Thyroid gland (tissue), 4 donors: ENCODE measurements at regions not wholly inside any gene's neighbourhood (a gene's known extent, or its start where the extent isn't known, plus 50 kb on each side); places are given as distances from the start of the nearest gene placed in this dataset.

ENCODE experiments used
- DNase-seq, 2 donors: peaks; one replicate each; pipeline ENCODE4 v3.0.0-alpha.2; 2019
- H3K27ac ChIP-seq, 3 donors: fragments of 200-600 bp; sonication (generic); 1 replicate in 2 of 3; 2 replicates in 1 of 3; pipeline ENCODE4 v1.5.1; 2016 to 2019; ENCODE audit warnings: mild to moderate bottlenecking in 1 of 3, moderate library complexity in 1 of 3
- H3K27me3 ChIP-seq: fragments of 200-600 bp; sonication (generic); one replicate; pipeline ENCODE4 v1.5.1; 2019
- H3K36me3 ChIP-seq, 2 donors: fragments of 200-600 bp; sonication (generic); one replicate each; pipeline ENCODE4 v1.5.1; 2016 to 2019
- H3K4me1 ChIP-seq, 2 donors: fragments of 200-600 bp; sonication (generic); one replicate each; pipeline ENCODE4 v1.5.1; 2017 to 2019
- H3K4me3 ChIP-seq, 3 donors: fragments of 200-600 bp; sonication (generic); replicated peaks in 1 of 3; 1 replicate in 2 of 3; 2 replicates in 1 of 3; pipeline ENCODE4 v1.5.1; 2016; ENCODE audit warnings: mild to moderate bottlenecking in 1 of 3
- H3K9me3 ChIP-seq: fragments of 200-600 bp; sonication (generic); one replicate; pipeline ENCODE4 v1.5.1; 2017
- POLR2A ChIP-seq, 2 donors: fragments of 450-650 bp; IDR thresholded peaks; one replicate each; pipeline ENCODE4 v1.6.1; 2017; ENCODE audit warnings: antibody characterized with exemption in 2 of 2, mild to moderate bottlenecking in 2 of 2, moderate library complexity in 1 of 2
- WGBS, 2 donors: methylation state at CpG; one replicate each; pipeline ENCODE4 v1.1.5; 2017; 5-methylcytosine and 5-hydroxymethylcytosine counted together
- intact Hi-C: fragments of 100-400 bp; cut with DNase I; formaldehyde crosslinking; loops from one replicate; pipeline ENCODE4 v1.15.1; 2023
- TF ChIP-seq, protein P1 (sequence below), 6 experiments: fragments of 200-600 bp in 3 of 6; fragments of 450-650 bp in 3 of 6; sonication (generic) in 3 of 6; IDR thresholded peaks; one replicate each; pipeline ENCODE4 v1.5.1; 2016 to 2019; ENCODE audit warnings: antibody characterized with exemption in 6 of 6, mild to moderate bottlenecking in 2 of 6, inconsistent platforms in 1 of 6, moderate library complexity in 1 of 6

DNA sequence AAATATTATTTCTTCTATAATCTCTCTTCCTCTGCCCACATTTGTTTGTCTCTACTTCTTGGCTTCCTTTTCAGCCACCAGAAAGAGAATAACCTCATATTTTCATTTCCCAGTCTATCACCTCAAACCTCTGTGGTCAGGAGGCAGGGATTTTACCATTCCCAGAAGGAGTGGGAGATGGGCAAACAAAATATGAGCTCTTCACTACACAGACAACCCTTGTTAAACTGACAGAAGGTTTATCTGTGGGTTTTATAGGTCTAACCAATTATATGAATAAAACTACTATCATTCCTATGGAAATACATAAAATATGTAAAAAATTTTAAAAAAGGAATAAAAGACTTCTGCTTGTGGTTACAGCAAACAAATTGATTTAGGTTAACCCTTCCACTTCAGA, 160.0 kb upstream of the TRPC6 start:
- no peak overlapping the region for H3K27ac ChIP-seq
- H3K27me3 ChIP-seq, result no peaks in the 10 kb centered on the region
- no peaks in the 10 kb centered on the region for H3K4me1 ChIP-seq
- TF ChIP-seq, protein P1, sequence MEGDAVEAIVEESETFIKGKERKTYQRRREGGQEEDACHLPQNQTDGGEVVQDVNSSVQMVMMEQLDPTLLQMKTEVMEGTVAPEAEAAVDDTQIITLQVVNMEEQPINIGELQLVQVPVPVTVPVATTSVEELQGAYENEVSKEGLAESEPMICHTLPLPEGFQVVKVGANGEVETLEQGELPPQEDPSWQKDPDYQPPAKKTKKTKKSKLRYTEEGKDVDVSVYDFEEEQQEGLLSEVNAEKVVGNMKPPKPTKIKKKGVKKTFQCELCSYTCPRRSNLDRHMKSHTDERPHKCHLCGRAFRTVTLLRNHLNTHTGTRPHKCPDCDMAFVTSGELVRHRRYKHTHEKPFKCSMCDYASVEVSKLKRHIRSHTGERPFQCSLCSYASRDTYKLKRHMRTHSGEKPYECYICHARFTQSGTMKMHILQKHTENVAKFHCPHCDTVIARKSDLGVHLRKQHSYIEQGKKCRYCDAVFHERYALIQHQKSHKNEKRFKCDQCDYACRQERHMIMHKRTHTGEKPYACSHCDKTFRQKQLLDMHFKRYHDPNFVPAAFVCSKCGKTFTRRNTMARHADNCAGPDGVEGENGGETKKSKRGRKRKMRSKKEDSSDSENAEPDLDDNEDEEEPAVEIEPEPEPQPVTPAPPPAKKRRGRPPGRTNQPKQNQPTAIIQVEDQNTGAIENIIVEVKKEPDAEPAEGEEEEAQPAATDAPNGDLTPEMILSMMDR (IDR thresholded peaks at IDR 0.05), result no peak
- TF ChIP-seq POLR2A (IDR thresholded peaks at IDR 0.05), result no peak
- H3K9me3 ChIP-seq, result no peaks in the 10 kb centered on the region
- H3K4me3 ChIP-seq, result no peak overlapping the region
- H3K36me3 ChIP-seq, result no peaks in the 10 kb centered on the region
- intact Hi-C loops, result no loop called here
- DNase-seq, result no peak

DNA sequence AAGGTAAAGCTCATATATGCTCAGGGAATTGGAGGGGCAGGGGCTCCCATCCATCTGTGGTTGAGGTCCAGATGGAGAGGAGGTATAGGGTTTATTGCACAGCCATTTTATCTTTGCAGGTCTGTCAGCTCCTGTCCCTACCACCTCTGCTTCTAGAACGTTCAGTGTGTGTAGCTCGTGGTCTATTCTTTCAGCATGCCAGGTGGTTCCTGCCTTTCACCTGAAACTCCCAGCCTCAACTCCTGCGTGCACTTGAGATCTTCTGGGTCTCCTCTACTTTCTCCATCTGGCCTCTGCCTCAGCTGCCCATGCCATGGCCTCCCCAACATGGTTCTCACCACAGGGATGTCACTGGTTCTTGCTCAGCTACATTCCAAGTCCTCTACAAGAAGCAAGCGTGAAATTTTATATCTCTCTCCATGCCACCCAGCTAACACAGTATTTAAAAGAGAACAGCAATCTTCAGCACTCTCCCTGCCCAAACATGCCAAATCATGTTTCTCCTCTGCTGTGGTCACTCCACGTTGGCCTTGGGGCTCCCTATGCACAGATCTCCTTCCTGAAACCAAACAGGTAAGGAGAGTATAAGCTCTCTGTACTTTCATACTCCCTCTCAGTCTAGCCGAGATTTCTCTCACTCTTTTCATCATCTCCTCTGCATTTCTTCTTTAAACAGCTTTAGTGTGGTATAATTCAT, 157.8 kb upstream of the TRPC6 start:
- Histone ChIP-seq H3K27ac (no peak overlapping the region), H3K4me1 (no peaks in the 10 kb centered on the region), H3K36me3 (no peaks in the 10 kb centered on the region), H3K9me3 (no peaks in the 10 kb centered on the region), H3K4me3 (no peak overlapping the region), H3K27me3 (no peaks in the 10 kb centered on the region)
- DNase-seq, result no peak
- TF ChIP-seq, protein P1 (IDR thresholded peaks at IDR 0.05), result no peak
- no peak for TF ChIP-seq POLR2A (IDR thresholded peaks at IDR 0.05)
- intact Hi-C loops, result no loop called here
- WGBS, 2 donors, result 89 to 90% methylated on average over 6 of the region's 6 CpGs

GRCh38 chr11:101741061-101741460, 157.3 kb upstream of the TRPC6 start:
- no peak for DNase-seq
- intact Hi-C loops, result no loop called here
- Histone ChIP-seq H3K27me3 (no peaks in the 10 kb centered on the region), H3K4me1 (no peaks in the 10 kb centered on the region), H3K27ac (no peak overlapping the region), H3K36me3 (no peaks in the 10 kb centered on the region), H3K4me3 (no peak overlapping the region), H3K9me3 (no peaks in the 10 kb centered on the region)
- TF ChIP-seq, protein P1 (IDR thresholded peaks at IDR 0.05), result no peak
- no peak for TF ChIP-seq POLR2A (IDR thresholded peaks at IDR 0.05)
- WGBS, 2 donors, result 78 to 90% methylated on average over 1 of the region's 1 CpG

GRCh38 chr11:101738452-101738851, 154.6 kb upstream of the TRPC6 start:
- Histone ChIP-seq H3K4me3 (no peak overlapping the region), H3K4me1 (no peaks in the 10 kb centered on the region), H3K27ac (no peak overlapping the region), H3K36me3 (no peaks in the 10 kb centered on the region), H3K9me3 (no peaks in the 10 kb centered on the region), H3K27me3 (no peaks in the 10 kb centered on the region)
- 85 to 96% methylated on average over 1 of the region's 1 CpG for WGBS, 2 donors
- TF ChIP-seq POLR2A (IDR thresholded peaks at IDR 0.05), result no peak
- TF ChIP-seq, protein P1 (IDR thresholded peaks at IDR 0.05), result no peak
- intact Hi-C loops, result no loop called here
- DNase-seq, result no peak

DNA sequence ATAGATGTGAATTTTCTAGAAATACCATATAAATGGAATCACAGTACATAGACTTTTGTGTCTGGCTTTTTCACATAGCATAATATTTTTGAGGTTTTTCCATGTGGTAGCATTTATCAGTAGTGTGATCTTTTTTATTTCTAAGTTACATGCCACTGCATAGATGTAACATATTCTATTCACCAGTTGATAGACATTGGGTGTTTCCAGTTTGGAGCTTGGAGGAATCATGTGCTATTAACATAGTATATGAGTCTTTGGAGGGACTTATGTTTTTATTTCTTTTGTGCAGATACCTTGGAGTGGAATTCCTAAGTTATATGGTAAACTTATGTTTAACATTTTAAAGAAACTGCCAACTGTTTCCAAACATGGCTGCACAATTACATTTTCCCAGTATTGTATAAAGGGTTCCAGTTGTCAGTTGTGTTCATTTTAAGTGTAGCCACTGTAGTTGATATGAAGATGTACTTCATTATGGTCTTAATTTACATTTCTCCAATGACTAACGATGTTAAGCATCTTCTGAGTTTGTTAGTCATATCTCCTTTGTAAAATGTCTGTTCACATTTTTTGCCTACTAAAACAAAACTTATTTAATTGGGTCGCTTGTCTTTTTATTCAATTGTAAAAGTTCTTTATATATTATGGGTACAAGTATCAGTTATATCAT, 145.7 kb upstream of the TRPC6 start:
- no peak for DNase-seq
- H3K9me3 ChIP-seq, result no peaks in the 10 kb centered on the region
- H3K36me3 ChIP-seq, result no peaks in the 10 kb centered on the region
- TF ChIP-seq, protein P1 (IDR thresholded peaks at IDR 0.05), result no peak
- no peak for TF ChIP-seq POLR2A (IDR thresholded peaks at IDR 0.05)
- no peak overlapping the region for H3K4me3 ChIP-seq
- no peaks in the 10 kb centered on the region for H3K27me3 ChIP-seq
- intact Hi-C loops, result no loop called here
- H3K4me1 ChIP-seq, result no peaks in the 10 kb centered on the region
- H3K27ac ChIP-seq, result no peak overlapping the region
- WGBS, 2 donors, result 84 to 93% methylated on average over 2 of the region's 2 CpGs
